HPDE6-E6E7 (cell line): ENCODE measurements at regions not wholly inside any gene's neighbourhood (a gene's known extent, or its start where the extent isn't known, plus 50 kb on each side); places are given as distances from the start of the nearest gene placed in this dataset.

Experiments used
- DNase-seq: peaks from one replicate; pipeline ENCODE4 v3.0.0; 2011; ENCODE audit warnings: missing footprints; ENCODE audit errors: extremely low spot score

GRCh38 chr3:177934001-177934891 lies 602.0 kb upstream of the KCNMB2 start:
- no peak for DNase-seq

- no peak for DNase-seq
These were observed 601.2 kb upstream of the KCNMB2 start for GRCh38 chr3:177935047-177935446.

GRCh38 chr3:177936721-177937120 lies 599.5 kb upstream of the KCNMB2 start:
- no peak for DNase-seq

- no peak for DNase-seq
These were observed 593.3 kb upstream of the KCNMB2 start for GRCh38 chr3:177942911-177943310.

- no peak for DNase-seq
These were observed 592.0 kb upstream of the KCNMB2 start for GRCh38 chr3:177944228-177944661.

- no peak for DNase-seq
These were observed 590.2 kb upstream of the KCNMB2 start for GRCh38 chr3:177946048-177946447.

GRCh38 chr3:177946497-177946896 lies 589.7 kb upstream of the KCNMB2 start:
- DNase-seq = no peak

- no peak for DNase-seq
These were observed 589.3 kb upstream of the KCNMB2 start for GRCh38 chr3:177946936-177947335.

- no peak for DNase-seq
These were observed 588.3 kb upstream of the KCNMB2 start for GRCh38 chr3:177947901-177948300.

GRCh38 chr3:177948716-177949425 lies 587.4 kb upstream of the KCNMB2 start:
- no peak for DNase-seq

GRCh38 chr3:177959188-177959587 lies 577.0 kb upstream of the KCNMB2 start:
- DNase-seq = no peak

GRCh38 chr3:177960014-177960413 lies 576.2 kb upstream of the KCNMB2 start:
- no peak for DNase-seq

GRCh38 chr3:177960722-177961121 lies 575.5 kb upstream of the KCNMB2 start:
- no peak for DNase-seq

- no peak for DNase-seq
These were observed 574.5 kb upstream of the KCNMB2 start for GRCh38 chr3:177961784-177962183.

- no peak for DNase-seq
These were observed 569.7 kb upstream of the KCNMB2 start for GRCh38 chr3:177966493-177966892.

GRCh38 chr3:177968891-177969290 lies 567.3 kb upstream of the KCNMB2 start:
- DNase-seq = peak; percentile 13

- peak; percentile 29 for DNase-seq
These were observed 562.9 kb upstream of the KCNMB2 start for GRCh38 chr3:177973241-177973840.

- DNase-seq = no peak
These were observed 560.0 kb upstream of the KCNMB2 start for GRCh38 chr3:177976241-177976640.

- DNase-seq = no peak
These were observed 559.4 kb upstream of the KCNMB2 start for GRCh38 chr3:177976866-177977265.

- peak; percentile 19 for DNase-seq
These were observed 558.7 kb upstream of the KCNMB2 start for GRCh38 chr3:177977381-177978158.

- DNase-seq = no peak
These were observed 557.3 kb upstream of the KCNMB2 start for GRCh38 chr3:177978946-177979345.

GRCh38 chr3:177979703-177980102 lies 556.5 kb upstream of the KCNMB2 start:
- no peak for DNase-seq
